Activated B cell treated with CpG ODN at 0.5 μM for 24 hours (primary cell): ENCODE measurements at regions not wholly inside any gene's neighbourhood (a gene's known extent, or its start where the extent isn't known, plus 50 kb on each side); places are given as distances from the start of the nearest gene placed in this dataset.

Experiments
- ATAC-seq: fragments of 200-7000 bp; cut with Tn5 transposase; one replicate; pipeline ENCODE4 v1.10.0; 2021; ENCODE audit warnings: low read depth, mild to moderate bottlenecking, moderate library complexity
- CTCF ChIA-PET: fragments of 350-600 bp; sonication (Branson Sonifier 250); formaldehyde crosslinking; loops from one replicate; lab custom pipeline; 2021; ENCODE audit warnings: antibody characterized with exemption; lab: Charles Lee
- POLR2A ChIA-PET: fragments of 350-600 bp; sonication (Branson Sonifier 250); formaldehyde crosslinking; loops from one replicate; lab custom pipeline; 2021; ENCODE audit warnings: antibody characterized with exemption; lab: Charles Lee
- DNase-seq: peaks from one replicate; pipeline ENCODE4 v3.0.0; 2022
- H3K27ac Mint-ChIP-seq: one replicate; pipeline ENCODE4 v1.8.0; 2020; ENCODE audit warnings: mixed read lengths
- H3K27me3 Mint-ChIP-seq: one replicate; pipeline ENCODE4 v1.8.0; 2021; ENCODE audit warnings: mixed read lengths
- H3K36me3 Mint-ChIP-seq: one replicate; pipeline ENCODE4 v1.8.0; 2021; ENCODE audit warnings: low read depth, mixed read lengths
- H3K4me1 Mint-ChIP-seq: one replicate; pipeline ENCODE4 v1.8.0; 2021; ENCODE audit warnings: mixed read lengths
- H3K4me3 Mint-ChIP-seq: one replicate; pipeline ENCODE4 v1.8.0; 2020; ENCODE audit warnings: mild to moderate bottlenecking, mixed read lengths
- H3K9me3 Mint-ChIP-seq: one replicate; pipeline ENCODE4 v1.8.0; 2020; ENCODE audit warnings: mixed read lengths
- CTCF ChIP-seq: fragments of 200-600 bp; IDR thresholded peaks from one replicate; pipeline ENCODE4 v1.8.0; 2022; ENCODE audit warnings: antibody characterized with exemption, mild to moderate bottlenecking
- intact Hi-C: fragments of 100-400 bp; cut with micrococcal nuclease; formaldehyde crosslinking; loops from one replicate; pipeline ENCODE4 v1.15.1; 2024

GRCh38 chr3:5787861-5788488, 600.5 kb downstream of the EDEM1 start:
- ChIA-PET CTCF (no interaction called here), POLR2A (no interaction called here)
- TF ChIP-seq CTCF, result no peak
- ATAC-seq (no peak), DNase-seq (no peak)
- intact Hi-C loops, result no loop called here
- H3K4me3 Mint-ChIP-seq, result no peak overlapping the region
- no peaks in the 10 kb centered on the region for H3K9me3 Mint-ChIP-seq
- no peak overlapping the region for H3K27ac Mint-ChIP-seq
- H3K4me1 Mint-ChIP-seq, result no peaks in the 10 kb centered on the region
- H3K27me3 Mint-ChIP-seq, result no peaks in the 10 kb centered on the region
- H3K36me3 Mint-ChIP-seq, result no peaks in the 10 kb centered on the region

- H3K27ac Mint-ChIP-seq, result no peak overlapping the region
- POLR2A ChIA-PET, result no interaction called here
- DNase-seq (no peak), ATAC-seq (no peak)
- H3K4me3 Mint-ChIP-seq, result no peak overlapping the region
- H3K27me3 Mint-ChIP-seq, result no peaks in the 10 kb centered on the region
- intact Hi-C loops, result no loop called here
- no peaks in the 10 kb centered on the region for H3K36me3 Mint-ChIP-seq
- H3K4me1 Mint-ChIP-seq, result no peaks in the 10 kb centered on the region
- H3K9me3 Mint-ChIP-seq, result no peaks in the 10 kb centered on the region
- CTCF ChIA-PET, result no interaction called here
- no peak for TF ChIP-seq CTCF
Observed at GRCh38 chr3:5788496-5788895, 601.0 kb downstream of the EDEM1 start.

GRCh38 chr3:5791558-5791957, 604.1 kb downstream of the EDEM1 start:
- Mint-ChIP-seq H3K27ac (no peak overlapping the region), H3K27me3 (no peaks in the 10 kb centered on the region), H3K4me1 (no peaks in the 10 kb centered on the region), H3K9me3 (no peaks in the 10 kb centered on the region), H3K36me3 (no peaks in the 10 kb centered on the region), H3K4me3 (no peak overlapping the region)
- DNase-seq (no peak), ATAC-seq (no peak)
- ChIA-PET CTCF (no interaction called here), POLR2A (no interaction called here)
- no peak for TF ChIP-seq CTCF
- intact Hi-C loops, result no loop called here

GRCh38 chr3:5796541-5796940, 609.0 kb downstream of the EDEM1 start:
- ATAC-seq (no peak), DNase-seq (no peak)
- TF ChIP-seq CTCF, result no peak
- intact Hi-C loops, result no loop called here
- H3K27ac Mint-ChIP-seq, result no peak overlapping the region
- H3K27me3 Mint-ChIP-seq, result no peaks in the 10 kb centered on the region
- CTCF ChIA-PET, result no interaction called here
- no peaks in the 10 kb centered on the region for H3K9me3 Mint-ChIP-seq
- H3K4me3 Mint-ChIP-seq, result no peak overlapping the region
- H3K4me1 Mint-ChIP-seq, result no peaks in the 10 kb centered on the region
- H3K36me3 Mint-ChIP-seq, result no peaks in the 10 kb centered on the region
- POLR2A ChIA-PET, result no interaction called here

- TF ChIP-seq CTCF, result no peak
- ChIA-PET CTCF (no interaction called here), POLR2A (no interaction called here)
- ATAC-seq (no peak), DNase-seq (no peak)
- no peaks in the 10 kb centered on the region for H3K36me3 Mint-ChIP-seq
- no peaks in the 10 kb centered on the region for H3K4me1 Mint-ChIP-seq
- peaks cover 3% of the 10 kb centered on the region for H3K9me3 Mint-ChIP-seq
- no peak overlapping the region for H3K27ac Mint-ChIP-seq
- H3K4me3 Mint-ChIP-seq, result no peak overlapping the region
- intact Hi-C loops, result no loop called here
- H3K27me3 Mint-ChIP-seq, result no peaks in the 10 kb centered on the region
Observed at GRCh38 chr3:5798809-5799208, 611.3 kb downstream of the EDEM1 start.
